Femur (tissue), 1 donor: ENCODE measurements at regions not wholly inside any gene's neighbourhood (a gene's known extent, or its start where the extent isn't known, plus 50 kb on each side); places are given as distances from the start of the nearest gene placed in this dataset.

ENCODE experiments used
- DNase-seq: peaks from one replicate; pipeline ENCODE4 v3.0.0-alpha.2; 2017

DNA sequence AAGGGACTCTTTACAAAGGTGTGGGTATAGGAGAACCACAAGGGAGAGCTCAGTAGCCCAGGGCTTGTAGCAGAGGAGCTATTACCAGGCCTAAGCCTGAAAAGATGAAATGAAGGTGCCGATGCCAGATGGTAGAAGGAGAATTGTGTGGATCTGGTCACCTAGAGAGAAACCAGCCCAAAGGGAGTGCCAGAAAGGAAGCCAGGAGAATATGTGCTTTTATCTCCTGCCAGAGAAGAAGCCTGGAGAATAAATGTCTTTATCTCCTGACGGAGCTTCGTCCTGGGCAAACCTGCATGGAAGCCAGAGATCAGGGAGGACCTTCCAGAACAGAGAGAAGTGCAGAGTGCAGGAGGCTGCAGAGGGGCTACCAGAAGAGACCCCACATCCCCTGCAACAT, 142.6 kb downstream of the MED10 start:
- DNase-seq: no peak

DNA sequence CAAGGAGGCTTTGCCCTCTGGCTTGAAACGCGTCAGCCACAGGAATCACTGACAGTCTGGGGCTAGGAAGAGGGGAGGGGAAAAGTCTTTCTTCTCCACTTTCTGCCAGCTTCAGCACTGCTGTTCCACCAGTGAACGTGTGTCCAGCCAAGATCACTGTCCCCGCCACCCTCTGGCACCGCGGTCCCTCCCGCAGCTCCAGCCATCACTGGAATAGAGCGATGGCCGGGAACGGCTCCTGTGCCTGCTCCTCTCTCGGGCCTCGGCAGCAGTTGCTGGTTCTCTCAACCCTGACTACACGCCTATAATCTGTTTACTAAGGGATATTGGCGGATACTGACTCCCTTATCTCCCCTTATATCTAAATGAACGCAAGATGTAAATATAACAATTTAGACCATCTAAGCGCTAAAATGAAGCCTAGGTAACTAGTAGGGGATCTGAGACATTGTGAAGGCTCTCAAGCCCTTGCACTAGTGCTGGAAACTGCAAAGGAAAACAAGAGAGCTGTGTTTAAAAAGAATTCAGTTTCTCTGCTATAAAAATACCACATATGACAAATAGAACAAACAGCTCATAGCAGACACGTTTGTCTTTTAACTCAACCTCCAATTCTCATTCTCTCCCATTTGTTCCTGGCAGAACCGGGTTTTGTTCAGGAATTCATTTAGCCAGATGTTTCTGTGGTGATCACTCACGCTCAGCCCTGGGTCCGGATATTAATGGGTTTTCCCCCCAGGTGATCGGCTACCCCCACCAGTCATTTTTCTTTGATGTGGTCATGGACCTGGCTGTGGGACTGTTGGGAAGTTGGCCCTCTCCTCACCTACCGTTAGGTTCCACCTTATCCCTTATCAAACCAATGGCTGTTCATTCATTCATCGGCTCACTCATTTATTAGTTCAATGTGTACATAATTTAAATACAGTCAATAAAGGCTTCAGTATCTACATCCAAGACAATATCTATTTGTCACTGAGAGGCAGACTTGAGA, 149.8 kb downstream of the MED10 start:
- no peak for DNase-seq

DNA sequence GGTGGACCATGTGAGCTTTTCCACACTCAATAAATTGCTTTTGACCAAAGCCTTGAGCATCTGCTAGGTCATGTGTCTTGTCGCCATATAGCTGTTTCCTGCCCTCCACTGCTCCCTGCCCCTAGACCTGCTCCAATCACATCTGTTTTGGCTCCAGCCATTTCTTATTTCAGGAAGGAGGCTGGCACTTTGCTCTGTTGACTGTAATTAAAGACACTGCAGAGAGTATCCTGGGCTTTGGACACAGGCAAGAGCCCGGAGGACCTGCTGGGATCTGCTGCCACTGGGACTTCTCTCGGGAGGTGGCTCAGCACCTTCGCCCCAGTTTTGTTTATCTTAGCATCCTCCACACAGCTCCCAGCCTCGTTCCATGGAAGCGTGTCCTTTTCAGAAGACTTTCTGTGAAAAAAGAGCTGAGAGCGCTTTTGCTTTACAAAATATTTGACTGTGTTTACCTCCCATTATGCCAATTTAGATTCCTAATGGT, 153.2 kb downstream of the MED10 start:
- DNase-seq: no peak

DNA sequence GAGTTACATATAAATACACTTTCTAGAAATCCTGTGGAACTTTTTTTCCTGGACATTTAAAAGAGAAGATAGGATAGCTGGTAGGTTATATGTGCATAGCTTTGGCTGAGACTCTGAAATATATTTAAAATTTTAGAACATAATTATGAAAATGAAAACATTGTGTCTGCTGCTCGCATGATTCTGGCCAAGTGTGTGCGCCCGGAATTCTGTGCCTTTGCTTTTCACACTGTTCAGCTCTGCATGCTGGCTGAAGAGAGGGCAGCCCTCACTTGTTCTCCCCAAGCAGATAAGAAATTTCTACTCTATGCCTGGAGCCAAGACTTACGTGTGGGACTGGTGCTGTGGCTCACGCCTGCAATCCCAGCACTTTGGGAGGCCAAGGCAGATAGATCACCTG, 153.9 kb downstream of the MED10 start:
- no peak for DNase-seq

DNA sequence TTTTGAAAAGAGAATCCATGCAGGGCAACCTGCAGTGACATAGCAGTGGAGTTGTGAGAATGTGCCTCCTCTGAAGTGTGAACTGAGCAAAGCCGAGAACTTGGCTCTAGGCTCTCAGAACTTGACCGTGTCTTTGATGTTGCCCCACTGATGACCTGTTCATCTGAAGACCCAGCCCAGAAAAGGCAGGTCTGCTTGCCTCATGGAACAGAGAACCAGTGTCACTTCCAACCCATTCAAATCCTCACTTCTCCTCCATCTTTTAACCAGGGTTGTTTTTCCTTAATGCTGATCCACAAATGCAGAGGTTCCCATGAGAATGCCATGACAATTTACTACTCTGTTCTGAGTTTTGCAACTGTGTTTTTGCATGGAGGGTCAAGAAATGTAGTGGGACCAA, 155.4 kb downstream of the MED10 start:
- no peak for DNase-seq

GRCh38 chr5:6222121-6222520, 156.2 kb downstream of the MED10 start:
- no peak for DNase-seq

- no peak for DNase-seq
Measured at GRCh38 chr5:6221141-6221626, 157.2 kb downstream of the MED10 start.

DNA sequence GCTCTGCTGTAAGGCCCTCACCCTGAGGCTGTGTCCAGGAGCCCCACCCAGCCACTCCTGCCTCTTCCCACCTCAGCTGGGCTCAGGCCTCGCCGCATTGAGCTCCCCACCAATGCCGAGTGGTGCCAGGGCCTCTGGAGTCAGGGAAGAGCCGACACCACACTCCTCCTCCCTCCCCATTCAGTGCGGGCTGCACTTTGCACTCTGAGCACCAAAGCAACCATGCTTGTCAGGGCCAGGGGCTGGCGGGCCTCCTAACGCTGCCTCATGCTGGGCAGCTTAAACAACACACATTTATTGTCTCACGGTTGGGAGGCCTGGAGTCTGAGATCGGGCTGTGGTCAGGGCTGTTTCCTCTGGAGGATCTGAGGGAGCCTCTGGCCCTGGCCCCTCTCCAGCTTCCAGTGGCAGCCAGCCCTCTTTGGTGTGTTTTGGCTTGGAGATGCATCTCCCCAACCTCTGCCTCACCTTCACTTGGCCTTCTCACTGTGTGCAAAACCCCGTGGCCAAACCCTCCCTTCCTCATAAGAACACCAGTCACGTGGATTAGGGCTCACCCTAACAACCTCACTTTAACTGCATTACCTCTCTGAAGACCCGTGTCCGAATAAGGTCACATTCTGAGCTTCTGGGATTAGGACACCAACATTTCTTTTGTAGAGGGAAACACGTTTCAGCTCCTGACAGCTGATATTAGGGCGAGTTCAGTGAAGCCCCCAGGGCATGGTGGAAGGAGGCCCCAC, 157.8 kb downstream of the MED10 start:
- no peak for DNase-seq

DNA sequence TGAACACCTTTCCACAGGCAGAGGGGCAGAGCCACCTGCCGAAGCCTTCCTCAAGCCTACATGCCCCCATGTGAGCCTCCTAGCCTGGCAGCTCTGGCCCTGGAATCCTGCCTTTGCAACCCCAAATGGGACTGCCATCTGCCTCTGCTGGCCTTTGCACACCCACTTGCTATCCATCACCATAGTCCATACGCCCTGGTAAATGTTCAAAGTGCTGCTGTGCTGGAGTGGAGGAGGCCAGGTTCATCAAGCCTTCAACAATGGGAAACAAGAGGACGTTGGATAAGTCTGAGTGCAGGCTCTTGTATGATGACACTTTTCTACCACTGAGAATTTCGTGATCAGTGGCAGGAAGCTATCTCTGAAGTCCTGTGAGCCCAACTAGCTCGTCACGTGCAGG, 159.8 kb downstream of the MED10 start:
- no peak for DNase-seq

DNA sequence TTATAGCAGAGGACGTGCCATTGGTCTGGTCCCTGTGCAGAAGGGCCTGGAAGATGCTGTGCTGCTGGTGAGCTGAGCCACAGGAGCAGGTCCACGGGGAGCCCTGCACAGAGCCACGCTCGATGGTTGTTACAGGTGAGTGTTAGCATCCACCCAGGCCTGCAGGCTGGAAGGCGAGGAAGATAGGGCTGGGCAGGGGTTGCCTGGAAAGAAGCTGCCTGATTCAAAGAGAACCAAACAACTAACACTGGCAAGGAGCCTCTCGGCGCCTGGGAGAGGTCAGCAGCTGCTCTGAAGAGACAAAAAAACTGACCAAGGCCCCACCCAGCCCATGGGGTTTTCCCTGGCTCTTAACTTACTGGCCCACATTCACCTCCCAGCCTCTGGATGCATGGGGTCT, 160.2 kb downstream of the MED10 start:
- DNase-seq: no peak

DNA sequence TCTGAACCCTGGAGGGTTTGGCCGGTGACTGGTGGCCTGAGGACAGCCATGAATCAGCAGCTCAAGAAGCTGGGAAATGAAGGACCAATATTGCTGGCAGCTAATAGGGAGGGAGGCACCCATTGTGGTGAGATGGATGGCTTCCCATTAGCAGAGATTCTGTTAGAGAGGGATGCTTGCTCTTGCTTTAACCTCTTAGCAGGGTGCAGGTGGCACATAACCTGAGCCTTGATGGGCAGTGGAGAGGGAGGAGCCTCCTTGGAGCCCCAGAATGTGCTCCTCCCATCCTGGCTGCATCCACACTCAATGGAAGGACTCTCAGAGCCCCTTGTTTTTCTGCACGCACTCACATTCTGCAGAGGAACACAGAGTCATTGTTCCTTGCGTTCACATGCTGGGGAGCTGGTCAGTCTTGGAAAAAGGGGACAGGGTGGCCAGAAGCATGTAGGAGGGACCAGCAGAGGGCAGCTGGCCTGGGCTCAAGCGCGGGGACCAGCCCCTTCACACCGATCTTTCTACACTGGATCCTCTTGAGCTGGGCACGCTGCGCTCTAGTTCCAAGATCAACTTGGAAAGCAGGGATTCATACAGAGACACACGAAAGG, 161.8 kb downstream of the MED10 start:
- no peak for DNase-seq

DNA sequence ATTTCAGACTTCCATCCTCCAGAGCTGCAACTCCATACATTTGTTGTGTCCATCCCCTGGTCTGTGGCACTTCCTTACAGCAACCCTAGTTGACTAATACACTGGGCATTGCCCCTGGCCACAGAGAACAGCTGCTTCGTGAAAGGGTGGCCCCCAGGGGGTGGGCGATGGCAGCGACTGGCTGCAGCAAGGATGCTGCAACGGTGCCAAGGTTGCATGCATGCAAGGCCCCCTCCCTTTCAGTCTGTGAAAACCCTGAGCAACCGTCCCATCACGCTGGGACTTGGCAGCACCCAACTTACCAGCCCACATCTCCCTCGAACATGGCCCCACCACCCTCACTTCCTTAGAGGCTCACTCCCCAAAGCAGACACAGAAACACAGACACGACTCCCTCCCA, 162.5 kb downstream of the MED10 start:
- no peak for DNase-seq

- no peak for DNase-seq
Measured at GRCh38 chr5:6212244-6212643, 166.1 kb downstream of the MED10 start.

- no peak for DNase-seq
Measured at GRCh38 chr5:6206501-6206900, 171.8 kb downstream of the MED10 start.

DNA sequence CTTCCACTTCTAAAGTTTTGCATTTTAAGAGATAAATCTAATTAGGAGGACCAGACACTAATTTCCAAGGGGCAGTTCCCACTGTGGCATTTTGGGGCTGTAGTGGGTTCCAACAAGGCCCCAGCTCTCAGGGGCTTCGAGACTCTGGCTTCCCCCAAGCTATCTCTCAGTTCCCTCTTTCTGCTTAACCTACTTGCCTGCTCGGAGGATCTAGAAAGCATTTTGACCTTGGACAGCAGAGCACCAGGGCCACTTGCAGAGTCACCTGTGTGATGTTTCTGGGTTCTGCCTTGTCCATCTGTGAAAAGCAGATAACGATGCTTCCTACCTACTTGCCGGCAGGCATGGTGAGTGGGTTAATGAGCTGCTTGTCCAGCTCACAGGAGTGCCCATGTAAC, 175.4 kb downstream of the MED10 start:
- DNase-seq: no peak

GRCh38 chr5:6202149-6202967, 176.0 kb downstream of the MED10 start:
- no peak for DNase-seq

GRCh38 chr5:6201631-6202030, 176.7 kb downstream of the MED10 start:
- DNase-seq: no peak

DNA sequence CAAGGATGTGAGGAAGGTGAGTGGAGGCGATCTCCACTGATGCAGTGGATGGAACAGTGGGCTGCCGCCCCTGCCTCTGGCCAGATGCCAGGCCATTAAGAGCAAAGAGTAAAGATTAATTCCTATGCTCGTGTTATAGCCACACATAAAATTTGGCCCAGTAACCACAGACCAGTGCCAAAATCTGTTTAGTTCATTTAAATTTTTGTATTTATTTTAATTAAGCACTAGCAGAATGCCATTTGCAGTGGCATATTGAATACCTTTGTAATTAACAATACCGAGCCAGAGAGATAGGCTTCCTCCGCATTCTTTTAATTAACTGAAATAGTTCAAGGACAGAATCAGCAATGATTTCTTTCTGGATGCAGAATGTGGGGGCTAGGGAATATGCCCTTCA, 179.8 kb downstream of the MED10 start:
- DNase-seq: no peak

GRCh38 chr5:6197427-6197826, 180.9 kb downstream of the MED10 start:
- no peak for DNase-seq

DNA sequence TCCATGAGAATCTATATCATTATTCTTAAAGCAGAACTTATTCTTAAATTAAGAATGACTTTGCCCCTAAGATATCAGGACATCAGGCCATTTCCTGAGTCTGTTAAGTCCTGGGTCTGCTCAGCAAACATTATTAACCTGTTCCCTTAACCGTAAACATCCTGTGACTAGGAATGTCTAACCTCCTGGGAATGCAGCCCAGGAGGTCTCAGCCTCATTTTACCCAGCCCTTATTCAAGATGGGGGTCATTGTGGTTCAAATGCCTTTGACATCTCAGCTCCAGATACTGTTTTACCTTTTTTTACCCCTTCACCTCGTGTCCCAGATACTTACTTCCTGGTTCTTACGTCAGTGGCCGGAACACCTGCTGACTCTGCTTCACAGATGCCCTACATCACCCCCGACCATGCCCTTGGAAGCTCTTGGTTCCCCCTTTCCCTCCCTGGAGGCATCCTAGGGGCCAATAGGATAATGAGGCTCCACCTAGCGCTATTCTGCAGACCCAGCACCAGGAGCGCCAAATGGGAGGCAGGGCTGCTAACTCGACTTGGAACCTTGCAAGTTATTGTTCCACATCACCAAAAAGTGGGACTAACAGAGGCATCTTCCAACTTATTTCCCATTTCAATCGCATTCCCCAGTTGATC, 182.5 kb downstream of the MED10 start:
- no peak for DNase-seq

- DNase-seq: no peak
Measured at GRCh38 chr5:6194906-6195612, 183.3 kb downstream of the MED10 start.
